ENCODE measurements at regions not wholly inside any gene's neighbourhood (a gene's known extent, or its start where the extent isn't known, plus 50 kb on each side); places are given as distances from the start of the nearest gene placed in this dataset.

GRCh38 chr7:155222061-155222460 lies 75.6 kb upstream of the INSIG1 start:
- Mint-ChIP-seq H3K4me1 (no peaks in the 10 kb centered on the region), H3K9me3 (no peaks in the 10 kb centered on the region), H3K36me3 (ENCODE audit: low read depth) (no peaks in the 10 kb centered on the region), H3K4me3 (no peak overlapping the region), H3K27me3 (no peaks in the 10 kb centered on the region), H3K27ac (no peak overlapping the region)
- intact Hi-C loops (cut with micrococcal nuclease) = no loop called here
- ATAC-seq (ENCODE audit: low read depth) (no peak), DNase-seq (no peak)
- ChIA-PET CTCF (no interaction called here), POLR2A (no interaction called here)
- no peak for TF ChIP-seq CTCF (IDR thresholded peaks at IDR 0.05)

- ATAC-seq (ENCODE audit: low read depth) (no peak), DNase-seq (no peak)
- Mint-ChIP-seq H3K4me1 (no peaks in the 10 kb centered on the region), H3K4me3 (no peak overlapping the region), H3K36me3 (ENCODE audit: low read depth) (no peaks in the 10 kb centered on the region), H3K27ac (no peak overlapping the region), H3K27me3 (peaks cover under 1% of the 10 kb centered on the region), H3K9me3 (no peaks in the 10 kb centered on the region)
- intact Hi-C loops (cut with micrococcal nuclease) = no loop called here
- TF ChIP-seq CTCF (IDR thresholded peaks at IDR 0.05) = no peak
- ChIA-PET POLR2A (no interaction called here), CTCF (no interaction called here)
Measured at GRCh38 chr7:155222573-155222972, 75.1 kb upstream of the INSIG1 start.

- ChIA-PET POLR2A (no interaction called here), CTCF (no interaction called here)
- no peaks in the 10 kb centered on the region for H3K9me3 Mint-ChIP-seq
- no peak for DNase-seq
- ATAC-seq (ENCODE audit: low read depth) = no peak
- no peaks in the 10 kb centered on the region for H3K36me3 Mint-ChIP-seq (ENCODE audit: low read depth)
- intact Hi-C loops (cut with micrococcal nuclease) = no loop called here
- no peak overlapping the region for H3K27ac Mint-ChIP-seq
- no peak for TF ChIP-seq CTCF (IDR thresholded peaks at IDR 0.05)
- H3K4me3 Mint-ChIP-seq = no peak overlapping the region
- no peaks in the 10 kb centered on the region for H3K4me1 Mint-ChIP-seq
- H3K27me3 Mint-ChIP-seq = peaks cover 3% of the 10 kb centered on the region
Measured at GRCh38 chr7:155223021-155223420, 74.7 kb upstream of the INSIG1 start.

- ATAC-seq (ENCODE audit: low read depth) (no peak), DNase-seq (no peak)
- ChIA-PET POLR2A (no interaction called here), CTCF (no interaction called here)
- no peaks in the 10 kb centered on the region for H3K9me3 Mint-ChIP-seq
- no peaks in the 10 kb centered on the region for H3K4me1 Mint-ChIP-seq
- H3K4me3 Mint-ChIP-seq = no peak overlapping the region
- intact Hi-C loops (cut with micrococcal nuclease) = no loop called here
- no peak for TF ChIP-seq CTCF (IDR thresholded peaks at IDR 0.05)
- H3K36me3 Mint-ChIP-seq (ENCODE audit: low read depth) = no peaks in the 10 kb centered on the region
- peaks cover 3% of the 10 kb centered on the region for H3K27me3 Mint-ChIP-seq
- H3K27ac Mint-ChIP-seq = no peak overlapping the region
Measured at GRCh38 chr7:155223503-155223902, 74.2 kb upstream of the INSIG1 start.

- no peaks in the 10 kb centered on the region for H3K36me3 Mint-ChIP-seq (ENCODE audit: low read depth)
- intact Hi-C loops (cut with micrococcal nuclease) = no loop called here
- POLR2A ChIA-PET = no interaction called here
- no peak overlapping the region for H3K27ac Mint-ChIP-seq
- CTCF ChIA-PET = no interaction called here
- peaks cover 3% of the 10 kb centered on the region for H3K27me3 Mint-ChIP-seq
- no peak for ATAC-seq (ENCODE audit: low read depth)
- no peak for TF ChIP-seq CTCF (IDR thresholded peaks at IDR 0.05)
- no peaks in the 10 kb centered on the region for H3K9me3 Mint-ChIP-seq
- H3K4me1 Mint-ChIP-seq = no peaks in the 10 kb centered on the region
- DNase-seq = no peak
- H3K4me3 Mint-ChIP-seq = no peak overlapping the region
Measured at GRCh38 chr7:155224116-155224811, 73.4 kb upstream of the INSIG1 start.

Measured in activated B cell treated with CpG ODN at 0.5 μM for 24 hours (primary cell).